ENCODE measurements at regions not wholly inside any gene's neighbourhood (a gene's known extent, or its start where the extent isn't known, plus 50 kb on each side); places are given as distances from the start of the nearest gene placed in this dataset.
"Not testable (repeated sequence)": the region's sequence is repeated elsewhere in the genome, so short reads cannot be mapped to it uniquely, and the experiment has no call there.

DNA sequence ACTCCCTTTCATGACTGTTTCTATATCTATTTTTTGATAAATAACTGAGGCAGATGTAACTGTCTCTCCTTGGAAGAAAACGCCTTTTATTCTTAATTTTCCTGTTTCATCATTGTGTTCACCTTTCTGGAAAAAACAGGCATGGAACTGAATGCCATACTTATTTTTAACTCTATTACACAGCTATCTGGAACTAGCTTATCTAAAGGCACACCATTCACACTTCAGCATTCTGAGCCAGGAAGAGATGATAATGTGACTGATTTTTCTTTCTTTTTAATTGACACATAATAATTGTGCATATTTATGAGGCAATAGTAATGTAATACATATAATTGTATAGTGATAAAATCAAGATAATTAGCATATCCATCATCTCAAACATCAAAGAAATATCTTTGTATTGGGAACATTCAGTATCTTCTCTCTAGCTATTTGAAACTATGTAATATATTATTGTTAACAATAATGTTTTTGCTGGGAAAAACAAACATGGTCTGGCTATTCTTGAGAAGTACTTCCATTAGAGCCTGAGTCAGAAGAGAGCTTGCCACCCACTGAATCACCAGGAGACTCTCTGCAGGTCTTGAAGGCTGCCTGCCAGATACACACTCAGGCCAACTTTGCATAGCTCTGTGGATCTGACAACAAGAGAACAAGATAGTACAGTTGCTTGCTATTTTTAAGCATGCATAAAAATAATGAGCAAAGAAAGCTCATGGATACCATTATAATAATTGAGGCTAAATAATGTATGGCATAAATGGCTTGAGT is 501.0 kb upstream of the EDIL3 start:
- DNase-seq (ENCODE audit: low spot score): no peak

GRCh38 chr5:84881737-84882136 is 497.1 kb upstream of the EDIL3 start:
- DNase-seq (ENCODE audit: low spot score): no peak

DNA sequence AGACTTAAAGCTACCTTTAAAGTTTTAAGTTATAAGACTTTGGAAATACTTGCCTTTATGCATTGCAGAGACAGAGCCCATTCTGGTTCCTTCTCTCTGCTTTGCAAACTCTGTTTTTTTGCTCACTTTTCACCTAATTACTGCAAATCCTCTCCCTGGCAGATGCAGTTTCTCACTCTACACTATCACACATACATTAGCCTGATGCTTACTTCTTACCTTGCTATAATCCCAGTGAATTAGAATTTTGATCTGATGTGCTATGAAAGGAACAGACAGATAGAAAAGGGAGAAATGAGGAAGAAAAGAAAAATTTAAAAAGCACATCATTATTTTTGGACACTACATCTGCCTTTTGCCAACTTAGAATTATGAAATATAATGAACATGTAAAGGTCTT is 489.5 kb upstream of the EDIL3 start:
- DNase-seq (ENCODE audit: low spot score): no peak

DNA sequence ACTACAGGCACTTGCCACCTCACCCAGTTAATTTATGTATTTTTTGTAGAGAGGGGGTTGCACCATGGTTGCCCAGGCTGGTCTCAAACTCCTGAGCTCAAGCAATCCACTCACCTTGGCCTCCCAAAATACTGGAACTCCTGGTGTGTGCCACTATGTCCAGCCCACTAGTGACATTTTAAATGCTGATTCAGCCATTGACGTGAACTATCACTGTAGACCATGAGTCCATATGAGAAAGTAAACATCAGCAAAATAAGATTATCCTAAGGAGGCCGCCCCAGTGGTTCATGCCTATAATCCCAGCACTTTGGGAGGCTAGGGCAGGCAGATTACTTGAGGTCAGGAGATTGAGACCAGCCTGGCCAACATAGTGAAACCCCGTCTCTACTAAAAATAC is 488.1 kb upstream of the EDIL3 start:
- DNase-seq (ENCODE audit: low spot score): no peak

- DNase-seq (ENCODE audit: low spot score): no peak
Observed at GRCh38 chr5:84870369-84870768, 485.7 kb upstream of the EDIL3 start.

- no peak for DNase-seq (ENCODE audit: low spot score)
Observed at GRCh38 chr5:84869675-84870074, 485.0 kb upstream of the EDIL3 start.

DNA sequence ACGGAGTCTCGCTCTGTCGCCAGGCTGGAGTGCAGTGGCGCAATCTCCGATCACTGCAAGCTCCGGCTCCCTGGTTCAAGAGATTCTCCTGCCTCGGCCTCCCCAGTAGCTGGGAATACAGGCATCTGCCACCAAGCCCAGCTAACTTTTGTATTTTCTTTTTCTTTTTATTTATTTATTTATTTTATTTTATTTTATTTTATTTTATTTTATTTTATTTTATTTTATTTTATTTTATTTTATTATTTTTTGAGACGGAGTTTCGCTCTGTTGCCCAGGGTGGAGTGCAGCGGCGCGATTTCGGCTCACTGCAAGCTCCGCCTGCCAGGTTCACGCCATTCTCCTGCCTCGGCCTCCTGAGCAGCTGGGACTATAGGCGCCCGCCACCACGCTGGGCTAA is 479.3 kb upstream of the EDIL3 start:
- DNase-seq (ENCODE audit: low spot score): not testable (repeated sequence)

GRCh38 chr5:84863020-84863419 is 478.3 kb upstream of the EDIL3 start:
- no peak for DNase-seq (ENCODE audit: low spot score)

GRCh38 chr5:84862132-84862531 is 477.5 kb upstream of the EDIL3 start:
- no peak for DNase-seq (ENCODE audit: low spot score)

DNA sequence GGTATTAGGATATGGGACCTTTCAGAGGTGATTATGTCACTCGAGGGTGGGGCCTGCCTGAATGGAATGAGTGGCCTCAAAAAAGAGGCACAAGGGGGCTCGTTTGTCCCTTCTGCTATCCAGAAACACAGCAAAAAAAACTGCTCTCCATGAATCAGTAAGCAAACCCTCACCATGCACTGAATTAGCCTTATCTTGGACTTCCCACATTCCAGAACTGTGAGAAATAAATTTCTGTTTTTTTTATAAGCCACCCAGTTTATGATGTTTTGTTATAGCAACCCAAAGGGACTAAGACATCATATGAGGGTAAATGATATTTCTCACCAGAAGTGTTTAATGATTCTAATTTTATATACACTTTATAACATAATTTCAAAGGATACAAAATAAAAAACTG is 476.6 kb upstream of the EDIL3 start:
- DNase-seq (ENCODE audit: low spot score): no peak

DNA sequence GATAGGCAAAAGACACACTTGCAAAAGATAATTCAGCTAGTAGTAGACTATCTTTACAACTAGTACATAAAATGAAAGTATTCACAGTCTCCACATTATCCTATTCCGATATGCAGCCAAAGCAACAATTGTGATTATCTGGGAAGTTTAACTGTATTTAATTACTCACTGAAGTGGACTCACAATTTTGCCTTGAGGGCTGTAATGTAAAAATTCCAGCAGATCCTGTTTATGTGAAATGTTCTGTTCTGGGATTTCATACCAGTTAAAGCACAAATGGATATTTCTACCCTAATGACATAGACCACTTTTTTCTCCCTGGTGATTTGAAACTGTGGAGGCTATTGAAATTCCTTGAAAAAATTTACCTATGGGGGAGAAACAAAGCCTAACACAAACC is 474.4 kb upstream of the EDIL3 start:
- no peak for DNase-seq (ENCODE audit: low spot score)

GRCh38 chr5:84831701-84832100 is 447.0 kb upstream of the EDIL3 start:
- DNase-seq (ENCODE audit: low spot score): no peak

DNA sequence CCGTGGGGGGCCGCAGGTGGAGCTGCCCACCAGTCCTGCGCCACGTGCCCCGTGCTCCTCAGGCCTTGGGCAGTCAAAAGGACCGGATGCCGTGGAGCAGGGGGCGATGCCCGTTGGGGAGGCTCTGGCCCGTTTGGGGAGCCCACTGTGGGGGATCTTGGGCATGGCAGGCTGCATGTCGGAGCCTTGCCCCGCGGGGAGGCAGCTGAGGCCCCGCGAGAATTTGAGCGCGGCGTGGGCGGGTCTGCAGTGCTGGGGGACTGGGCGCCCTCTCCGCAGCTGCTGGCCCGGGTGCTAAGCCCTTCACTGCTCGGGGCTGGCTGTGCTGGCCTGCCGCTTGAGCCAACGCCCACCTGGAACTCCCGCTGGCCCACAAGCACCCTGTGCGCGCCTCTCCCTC is 445.6 kb upstream of the EDIL3 start:
- DNase-seq (ENCODE audit: low spot score): no peak

GRCh38 chr5:84825606-84826005 is 440.9 kb upstream of the EDIL3 start:
- DNase-seq (ENCODE audit: low spot score): no peak

- no peak for DNase-seq (ENCODE audit: low spot score)
Observed at GRCh38 chr5:84821924-84822323, 437.2 kb upstream of the EDIL3 start.

GRCh38 chr5:84817953-84818352 is 433.3 kb upstream of the EDIL3 start:
- DNase-seq (ENCODE audit: low spot score): no peak

DNA sequence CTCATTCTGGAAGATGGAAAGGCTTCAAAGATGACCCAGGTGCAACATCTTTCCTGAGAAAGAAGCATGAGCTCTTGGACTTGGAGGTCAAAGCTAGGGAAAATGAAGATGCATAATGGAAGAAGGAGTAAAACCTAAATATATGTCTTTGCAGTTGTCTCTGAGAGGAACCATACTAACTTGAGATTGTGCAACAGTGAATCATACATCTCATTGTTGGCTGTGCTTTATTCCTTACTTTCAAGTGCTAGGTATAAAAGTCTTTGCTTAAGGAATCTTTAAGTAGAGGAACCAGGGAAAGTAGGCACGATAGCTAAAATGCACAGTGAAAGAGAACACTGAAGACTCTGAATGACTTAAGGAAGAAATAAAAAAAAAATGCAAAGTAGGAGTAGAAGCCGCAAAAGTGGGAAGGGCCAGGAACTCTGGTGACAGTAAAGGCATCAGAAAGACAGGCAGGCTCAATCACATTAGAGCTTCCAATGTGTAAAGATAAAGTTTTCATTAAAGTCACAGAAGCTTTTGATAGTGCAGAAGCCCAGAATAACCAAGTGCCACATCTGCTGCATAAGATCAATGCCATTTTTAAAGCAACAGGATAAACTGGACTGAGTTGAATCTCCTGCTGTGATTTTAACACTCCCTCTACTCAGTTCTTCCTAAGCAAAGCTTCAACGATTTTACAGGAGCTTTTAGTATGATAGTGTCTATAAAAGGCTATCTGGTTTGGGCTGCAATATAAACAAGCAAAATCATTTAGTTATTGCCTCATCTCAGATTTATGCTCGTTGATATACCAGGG is 432.3 kb upstream of the EDIL3 start:
- DNase-seq (ENCODE audit: low spot score): no peak

GRCh38 chr5:84816160-84816559 is 431.5 kb upstream of the EDIL3 start:
- no peak for DNase-seq (ENCODE audit: low spot score)

DNA sequence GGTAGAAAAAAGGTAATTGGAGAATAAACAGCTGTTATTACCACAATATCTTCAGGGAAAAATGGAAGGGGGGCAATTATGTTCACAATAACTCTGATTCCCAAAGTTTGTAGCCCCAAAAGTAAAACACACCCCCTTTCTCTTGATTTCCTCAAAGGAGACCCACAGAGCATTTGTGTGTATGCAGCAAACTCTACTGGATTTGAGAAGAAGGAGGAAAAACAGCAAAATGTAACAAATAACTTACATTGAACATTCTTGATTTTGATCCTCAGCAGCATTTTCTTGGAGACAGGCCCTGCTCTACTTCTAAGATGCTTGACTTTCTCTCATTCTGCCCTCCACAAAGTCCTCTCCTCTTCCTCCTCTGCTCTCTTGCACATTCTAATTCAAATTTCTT is 420.8 kb upstream of the EDIL3 start:
- no peak for DNase-seq (ENCODE audit: low spot score)

GRCh38 chr5:84796399-84796798 is 411.7 kb upstream of the EDIL3 start:
- no peak for DNase-seq (ENCODE audit: low spot score)

DNA sequence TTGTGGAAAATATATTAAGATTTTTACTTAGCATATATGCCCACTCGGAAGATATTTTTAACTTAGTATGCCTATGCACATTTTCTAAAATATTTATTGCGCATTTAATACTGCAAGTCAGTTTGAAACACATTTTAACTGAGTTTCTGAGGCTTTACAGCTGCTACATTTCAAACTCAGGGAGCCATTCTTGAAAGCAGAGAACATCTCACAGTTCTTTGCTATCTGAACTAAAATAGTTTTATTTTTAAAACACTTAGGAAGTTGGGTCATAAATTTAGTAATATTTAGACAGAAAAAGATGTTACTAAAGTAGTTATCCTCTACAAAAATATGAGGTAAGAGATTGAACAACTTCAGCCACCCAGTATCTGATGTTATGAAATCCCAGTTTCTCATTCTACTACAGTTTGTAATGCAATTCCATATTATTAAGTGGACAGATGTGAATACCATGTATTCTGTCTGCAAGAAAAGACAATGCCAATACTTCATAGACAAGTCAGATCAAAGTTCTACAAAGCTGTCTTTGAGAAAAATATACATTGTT is 409.9 kb upstream of the EDIL3 start:
- no peak for DNase-seq (ENCODE audit: low spot score)

GRCh38 chr5:84791730-84792129 is 407.1 kb upstream of the EDIL3 start:
- DNase-seq (ENCODE audit: low spot score): no peak

- no peak for DNase-seq (ENCODE audit: low spot score)
Observed at GRCh38 chr5:84791138-84791537, 406.5 kb upstream of the EDIL3 start.

Measured in HT-29 (cell line).